Islet of Langerhans (tissue), 1 donor: ENCODE measurements at regions not wholly inside any gene's neighbourhood (a gene's known extent, or its start where the extent isn't known, plus 50 kb on each side); places are given as distances from the start of the nearest gene placed in this dataset.
A peak's percentile ranks its signal among the peaks of the same experiment; 100 is the strongest.

Experiments
- FAIRE-seq: peaks from one replicate; lab custom pipeline; 2011; peaks lifted over from hg19 to GRCh38; lab: Jason Lieb, UNC

DNA sequence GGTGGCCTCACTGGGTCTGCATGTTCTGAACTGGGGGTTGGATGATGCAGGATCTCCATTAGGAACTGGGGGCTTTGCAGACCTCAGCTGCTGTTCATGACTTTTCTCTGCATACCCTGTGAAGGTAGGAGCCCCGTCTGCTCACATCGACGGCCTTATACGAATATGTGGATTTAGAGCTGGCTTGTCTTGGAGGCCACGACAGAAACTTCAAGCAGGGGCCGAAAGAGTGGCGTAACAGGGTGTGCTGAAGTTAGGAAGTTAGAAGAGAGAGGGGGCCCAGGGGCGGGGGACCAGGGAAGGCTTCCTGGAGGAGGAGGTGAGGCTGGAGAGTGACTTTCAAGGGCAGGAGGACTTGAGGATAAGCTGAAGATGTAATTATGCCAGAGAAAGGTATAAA lies 144.9 kb downstream of the TSN start:
- FAIRE-seq, result no peak

DNA sequence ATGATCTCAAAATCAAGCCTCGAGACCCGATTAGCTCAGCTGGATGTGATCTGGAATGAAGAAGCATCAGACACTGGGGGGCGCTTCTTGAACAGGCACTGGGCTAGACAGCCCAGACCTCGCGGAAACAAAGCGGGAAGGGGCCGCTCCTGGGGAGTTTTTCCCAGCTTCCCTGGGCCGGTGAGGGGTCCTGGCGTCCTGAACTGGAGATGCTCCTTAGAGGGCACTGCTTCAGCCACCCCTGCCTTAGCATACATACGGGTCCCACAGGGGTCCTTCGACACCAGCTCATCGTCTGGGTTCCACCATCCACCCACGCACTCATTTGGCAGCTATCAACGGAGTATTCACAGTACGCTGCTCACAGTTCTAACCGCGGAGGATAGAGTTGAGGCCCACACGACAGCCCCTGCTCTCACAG lies 146.7 kb downstream of the TSN start:
- FAIRE-seq, result no peak

DNA sequence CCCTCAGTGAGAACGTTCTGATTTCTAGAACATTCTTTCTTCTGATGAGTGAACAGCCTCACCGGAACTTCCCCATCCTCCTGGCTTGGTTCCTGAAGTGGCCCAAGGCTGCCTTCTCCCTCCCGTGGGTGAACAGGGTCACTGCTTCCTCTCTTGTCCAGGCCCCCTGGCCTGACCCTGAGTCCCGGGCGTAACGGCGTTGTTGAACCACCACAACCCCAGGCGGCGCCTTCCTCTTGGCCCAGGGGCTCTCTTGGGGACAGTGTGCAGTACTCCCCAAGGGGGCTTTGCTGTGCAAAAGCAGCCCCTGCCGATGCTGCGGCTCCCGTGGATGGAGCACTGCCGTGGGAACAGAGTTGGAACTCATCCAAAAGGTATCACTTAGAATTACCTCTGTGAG lies 147.2 kb downstream of the TSN start:
- FAIRE-seq, result no peak

DNA sequence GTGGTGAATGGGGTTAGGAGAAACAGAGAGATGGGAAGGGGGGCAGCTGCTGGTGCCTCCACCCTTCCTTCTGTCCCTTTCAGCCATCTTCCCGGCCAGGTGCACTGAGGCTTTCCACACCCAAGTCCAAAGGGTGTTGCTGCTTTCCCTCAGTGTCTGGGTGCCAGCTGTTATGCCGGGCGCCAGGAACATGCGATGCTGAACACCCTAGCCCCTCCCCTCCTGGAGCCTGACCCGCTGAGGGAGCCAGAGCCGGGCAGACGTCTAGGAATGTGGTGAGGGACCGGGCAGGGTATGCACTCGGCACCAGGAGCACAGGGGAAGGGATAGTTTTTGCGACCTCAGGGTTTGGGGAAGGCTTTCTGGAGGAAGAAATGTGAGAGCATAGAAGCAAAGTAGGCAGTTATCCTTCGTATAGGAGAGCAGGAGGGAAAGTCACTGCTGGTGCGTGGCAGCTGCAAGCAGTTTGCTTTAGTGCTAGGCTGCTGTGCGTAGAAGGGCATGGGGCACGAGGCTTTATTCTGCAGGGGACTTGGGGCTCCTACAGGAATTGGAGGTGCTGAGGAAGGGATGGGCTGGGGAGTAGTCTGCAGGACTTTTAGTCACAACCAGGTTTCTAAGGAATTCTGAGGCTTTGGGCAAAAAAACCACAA lies 147.7 kb downstream of the TSN start:
- no peak for FAIRE-seq

DNA sequence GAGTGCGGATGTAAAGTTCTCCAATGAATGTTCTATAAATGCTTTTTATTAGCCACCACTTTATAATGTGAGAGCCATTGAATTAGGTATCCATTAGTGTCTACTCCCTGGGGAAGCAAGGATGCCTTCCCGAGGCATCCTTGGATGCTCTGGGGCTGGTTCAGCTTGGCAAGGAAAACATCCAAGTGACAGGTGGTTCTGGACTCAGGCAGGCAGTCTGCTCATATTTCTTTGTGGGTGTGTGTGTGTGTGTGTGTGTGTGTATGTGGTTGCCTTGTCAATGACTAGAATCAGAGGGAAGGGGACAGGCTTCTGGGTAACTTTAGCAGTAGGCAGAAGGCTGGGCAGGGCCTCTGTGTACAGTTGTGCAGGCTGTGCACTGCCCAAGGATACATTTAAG lies 149.2 kb downstream of the TSN start:
- no peak for FAIRE-seq

DNA sequence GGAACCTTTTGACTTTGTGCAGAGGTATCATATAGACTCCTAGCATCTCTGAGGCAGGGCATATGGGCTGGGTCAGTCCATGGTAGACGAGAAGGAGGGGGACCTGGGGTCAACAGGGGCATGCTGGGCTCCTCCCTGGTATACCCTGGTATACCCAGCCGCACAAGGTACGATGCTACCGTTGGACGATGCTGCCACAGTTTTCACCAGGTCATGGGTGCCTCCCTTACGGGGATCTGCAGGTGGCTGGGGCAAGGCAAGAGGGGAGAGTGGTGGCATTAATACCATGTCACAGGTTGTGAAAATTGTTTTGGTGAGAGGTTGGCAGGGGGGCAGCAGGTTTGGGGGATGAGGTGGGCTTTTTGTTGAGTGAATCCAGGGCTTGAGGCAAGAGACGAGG lies 149.8 kb downstream of the TSN start:
- no peak for FAIRE-seq

DNA sequence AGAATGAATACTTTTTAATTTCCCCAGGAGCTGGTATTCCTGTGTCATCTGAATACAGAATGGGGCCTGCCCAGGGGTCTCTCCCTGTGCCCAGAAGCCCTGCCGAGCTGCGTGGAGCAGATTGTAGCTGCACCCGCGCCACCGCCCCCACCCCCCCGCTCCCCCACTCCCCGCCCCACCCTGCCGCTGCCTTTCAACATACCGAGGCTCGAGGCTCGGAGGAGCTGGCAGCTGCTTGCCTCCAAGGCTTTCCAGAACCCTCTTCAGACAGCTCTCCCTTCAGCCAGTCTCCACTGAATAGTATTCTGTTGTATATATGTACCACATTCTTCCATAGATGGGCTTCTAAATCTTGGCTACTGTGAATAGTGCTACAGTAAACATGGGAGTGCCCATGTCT lies 150.7 kb downstream of the TSN start:
- no peak for FAIRE-seq

DNA sequence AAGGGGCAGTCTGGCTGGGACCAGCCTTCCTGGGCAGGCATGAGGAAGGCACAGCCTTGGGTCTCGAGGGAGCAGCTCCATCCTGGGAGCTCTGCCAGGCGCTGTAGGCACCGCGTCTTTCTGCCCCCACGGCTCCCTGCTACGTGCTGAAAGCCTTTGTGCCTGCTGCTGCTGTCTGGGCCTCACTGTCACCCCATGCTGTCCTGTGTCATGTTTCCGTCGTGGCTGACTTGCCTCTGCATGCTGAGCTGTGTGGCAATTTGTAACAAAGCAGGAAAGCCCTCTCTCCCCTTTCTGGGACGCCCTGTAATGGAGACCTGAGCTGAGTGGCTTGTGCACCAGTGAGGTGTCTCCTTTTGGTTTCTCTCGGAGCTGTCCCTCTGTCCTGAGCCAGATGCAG lies 152.5 kb downstream of the TSN start:
- no peak for FAIRE-seq

DNA sequence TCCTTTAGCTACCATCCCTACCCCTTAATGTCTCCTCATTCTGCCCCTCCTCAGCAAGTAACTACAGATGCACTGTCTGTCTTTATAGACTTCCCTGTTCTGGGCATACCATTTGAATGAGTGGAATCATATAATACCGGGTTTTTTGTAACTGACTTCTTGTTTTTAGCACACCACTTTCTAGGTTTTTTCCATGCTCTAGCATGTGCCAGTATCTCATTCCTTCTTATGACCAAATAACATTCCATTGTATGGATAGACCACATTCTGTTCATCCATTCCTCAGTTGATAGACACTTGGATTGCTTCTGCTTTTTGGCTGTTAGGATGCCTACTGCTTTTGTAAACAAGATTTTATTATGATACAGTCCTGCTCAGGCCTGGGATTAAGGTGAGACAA lies 154.7 kb downstream of the TSN start:
- no peak for FAIRE-seq

DNA sequence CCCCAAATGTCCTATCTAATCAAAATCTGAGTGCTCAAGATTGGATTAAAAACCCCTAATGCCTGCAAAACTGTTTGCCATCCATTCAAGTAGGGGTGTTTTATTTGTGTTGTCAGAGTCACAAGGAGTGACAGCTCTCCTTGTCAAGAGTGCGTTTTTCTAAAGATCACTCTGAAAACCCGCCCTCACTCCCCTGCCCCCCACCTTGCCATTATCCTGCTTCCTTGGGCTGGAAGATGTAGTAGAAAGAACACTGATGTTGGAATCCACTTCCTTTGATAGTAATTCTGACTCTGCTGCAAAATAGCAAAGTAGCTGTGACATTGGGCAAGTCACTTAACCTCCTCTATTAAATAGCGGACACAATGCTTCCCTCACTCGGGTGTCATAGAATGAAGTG lies 155.6 kb downstream of the TSN start:
- FAIRE-seq, result no peak

DNA sequence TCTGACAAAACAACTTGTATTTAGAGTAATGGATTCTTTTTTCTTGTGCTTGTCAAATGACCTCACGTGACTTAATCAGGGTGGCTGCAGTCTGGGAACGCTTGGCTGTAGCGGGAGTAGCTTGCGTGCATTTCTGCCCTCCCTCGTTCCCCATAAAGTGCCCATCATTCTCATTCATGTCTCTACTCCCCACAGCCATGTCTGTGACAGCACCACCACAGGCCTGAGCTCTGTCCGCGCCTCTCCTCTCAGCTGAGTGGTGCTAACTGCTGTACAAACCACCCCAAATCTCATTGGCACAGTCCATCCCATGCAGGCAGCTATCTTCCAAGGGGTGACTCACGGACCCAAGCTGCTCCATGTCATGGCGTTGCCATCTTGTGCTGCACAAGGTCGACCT lies 161.7 kb downstream of the TSN start:
- no peak for FAIRE-seq

DNA sequence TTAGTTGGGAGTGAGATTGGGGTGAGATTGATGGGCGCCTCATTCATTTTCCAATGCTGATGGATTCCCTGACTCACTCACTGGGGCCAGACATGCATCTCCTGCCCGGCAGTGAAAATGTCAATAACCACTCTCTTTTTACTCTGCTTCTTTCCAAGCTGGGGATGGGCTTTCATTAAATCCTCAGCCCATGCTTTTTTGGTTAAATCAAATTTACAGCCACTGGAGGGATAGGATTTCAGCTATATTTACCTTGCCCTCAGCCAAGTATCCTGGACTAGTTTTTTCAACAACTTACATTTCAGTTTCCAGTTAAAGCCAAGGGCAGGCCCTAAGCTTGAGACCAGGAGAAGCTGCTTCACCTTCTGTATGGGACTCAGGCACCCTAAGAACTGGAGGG lies 162.8 kb downstream of the TSN start:
- FAIRE-seq, result no peak

DNA sequence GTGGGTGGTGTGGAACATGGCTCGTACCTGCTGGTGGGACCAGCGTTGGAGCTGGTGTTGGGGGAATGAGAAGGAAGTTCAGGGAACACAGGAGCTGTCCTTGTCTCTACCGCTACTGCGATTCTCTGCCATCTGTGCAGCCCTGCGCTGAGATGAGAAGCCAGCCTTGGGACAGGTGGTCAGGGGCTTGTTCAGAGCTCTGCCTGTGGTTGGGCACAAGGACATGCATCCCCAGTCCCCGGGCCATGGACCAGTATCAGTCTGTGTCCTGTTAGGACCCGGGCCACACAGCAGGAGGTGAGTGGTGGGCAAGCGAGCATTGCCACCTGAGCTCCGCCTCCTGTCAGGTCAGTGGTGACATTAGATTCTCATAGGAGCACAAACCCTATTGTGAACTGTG lies 164.4 kb downstream of the TSN start:
- FAIRE-seq, result no peak

DNA sequence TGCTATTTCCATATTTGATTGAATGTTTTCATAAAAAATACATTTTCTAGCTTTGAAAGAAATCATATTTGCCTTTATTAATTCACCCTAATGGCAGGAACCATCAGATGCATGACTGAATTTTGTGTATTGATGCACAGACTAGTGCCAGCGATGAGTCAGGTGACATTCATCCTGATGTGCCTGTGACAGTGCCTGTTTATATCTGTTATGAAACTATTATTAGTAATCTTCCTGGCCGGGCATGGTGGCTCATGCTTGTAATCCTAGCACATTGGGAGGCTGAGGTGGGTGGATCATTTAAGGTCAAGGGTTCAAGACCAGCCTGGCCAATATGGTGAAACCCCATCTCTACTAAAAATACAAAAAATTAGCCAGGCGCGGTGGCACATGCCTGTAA lies 170.0 kb downstream of the TSN start:
- no peak for FAIRE-seq

DNA sequence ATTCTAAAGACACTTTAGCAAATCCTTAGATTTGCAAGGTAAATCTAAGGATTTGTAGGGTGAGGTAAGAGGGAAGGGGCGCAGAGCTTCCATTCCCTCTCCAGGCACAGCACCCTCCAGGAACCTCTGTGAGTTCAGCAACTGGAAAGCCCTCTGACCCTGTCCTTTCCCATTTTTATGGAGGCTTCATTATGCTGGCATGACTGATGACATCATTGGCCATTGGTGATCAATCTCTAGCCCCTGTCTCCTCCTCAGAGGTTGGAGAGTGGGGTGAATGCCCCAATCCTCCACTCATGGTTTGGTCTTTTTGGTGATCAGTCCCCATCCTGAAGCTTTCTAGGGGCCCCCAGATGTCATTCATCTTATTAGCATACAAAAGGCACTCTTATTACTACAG lies 187.8 kb downstream of the TSN start:
- FAIRE-seq, result no peak

DNA sequence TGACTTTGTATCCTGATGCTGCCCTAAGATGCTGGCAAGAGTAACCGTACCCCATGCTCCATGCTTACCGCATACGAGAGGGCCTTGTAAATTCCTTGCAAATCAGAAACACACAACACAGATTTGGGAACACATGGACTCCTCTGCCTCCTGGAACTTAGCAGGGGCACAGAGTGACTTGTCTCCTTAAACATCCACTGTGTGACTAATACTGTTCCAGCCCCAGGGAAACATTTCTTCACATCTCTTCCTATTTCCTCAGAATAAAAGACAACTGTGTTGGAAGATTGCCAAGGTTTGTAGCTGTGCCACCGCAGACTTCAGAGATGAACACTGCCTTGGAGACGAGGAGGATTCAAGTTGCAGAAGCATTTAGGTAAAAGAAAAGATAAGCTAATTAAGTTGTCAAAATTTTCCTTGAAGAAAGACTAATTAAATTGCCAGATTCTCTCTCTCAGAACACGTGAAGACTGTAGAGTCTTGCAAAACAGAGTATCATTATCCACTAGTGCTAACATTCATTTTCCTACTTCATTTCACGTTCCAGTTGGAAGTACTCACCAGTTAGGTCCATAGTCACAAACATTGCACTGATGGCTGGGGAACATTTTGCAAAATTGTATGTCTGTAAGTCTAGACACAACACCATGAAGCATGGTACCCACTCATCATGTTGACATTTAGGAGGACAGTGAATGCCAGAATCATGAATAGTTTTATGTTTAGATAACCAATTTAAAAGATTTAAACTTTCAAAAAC lies 188.8 kb downstream of the TSN start:
- FAIRE-seq, result no peak

DNA sequence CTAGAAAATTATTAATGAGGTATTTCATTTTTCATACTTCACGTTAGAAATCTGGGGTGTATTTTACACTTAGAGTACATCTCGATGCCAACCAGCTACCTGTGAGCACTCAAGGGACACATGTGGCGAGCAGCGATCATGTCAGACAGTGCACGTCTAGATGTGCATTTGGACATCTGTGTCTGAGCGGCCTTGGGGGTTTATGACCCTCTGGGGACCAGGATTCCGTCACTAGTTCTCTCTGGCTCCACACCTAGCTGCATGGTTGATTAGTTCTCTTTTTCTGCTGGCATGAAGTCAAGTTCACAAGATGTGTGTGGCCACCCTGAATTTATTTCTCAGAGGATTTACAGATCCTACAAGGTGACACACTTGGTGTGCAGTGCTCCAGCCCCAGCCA lies 192.2 kb downstream of the TSN start:
- no peak for FAIRE-seq

DNA sequence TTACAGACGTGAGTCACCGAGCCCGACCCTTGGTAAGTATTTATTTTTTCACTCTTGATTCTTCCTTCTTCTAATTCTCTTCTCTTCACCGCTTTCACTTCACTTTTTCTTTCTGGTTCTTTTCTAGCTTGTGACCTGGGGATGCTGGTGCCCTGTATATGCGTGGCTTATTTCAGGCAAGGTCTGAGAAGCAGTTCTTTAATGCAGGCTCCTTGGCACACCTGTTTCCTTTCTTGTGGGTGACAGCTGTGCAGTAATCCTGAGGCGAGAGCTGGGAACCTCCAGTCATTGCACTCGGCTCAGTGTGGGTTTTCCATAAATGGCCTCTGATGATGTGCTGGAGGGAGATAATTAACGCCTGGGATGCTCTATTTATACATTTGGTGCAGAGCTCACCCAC lies 193.8 kb downstream of the TSN start:
- no peak for FAIRE-seq

DNA sequence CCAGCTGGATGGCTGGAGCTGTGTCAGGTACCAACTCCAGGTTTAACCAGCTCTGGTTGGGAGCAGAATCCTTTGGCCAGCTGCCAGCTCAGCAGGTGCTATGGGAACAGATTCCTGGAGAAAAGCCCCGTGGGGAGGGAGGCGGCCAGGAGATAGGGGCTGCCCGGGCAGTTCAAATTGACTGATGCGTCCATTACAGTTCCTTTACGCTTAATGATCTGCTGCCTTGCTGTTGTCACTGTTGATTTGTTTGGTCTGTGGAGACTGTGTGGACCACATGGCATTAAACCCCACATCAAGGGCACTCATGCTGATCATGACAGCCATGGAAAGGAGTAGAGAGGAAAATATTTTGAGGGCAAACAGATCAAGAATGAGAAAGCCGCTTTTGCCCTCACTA lies 200.0 kb downstream of the TSN start:
- peak; percentile 100 for FAIRE-seq

DNA sequence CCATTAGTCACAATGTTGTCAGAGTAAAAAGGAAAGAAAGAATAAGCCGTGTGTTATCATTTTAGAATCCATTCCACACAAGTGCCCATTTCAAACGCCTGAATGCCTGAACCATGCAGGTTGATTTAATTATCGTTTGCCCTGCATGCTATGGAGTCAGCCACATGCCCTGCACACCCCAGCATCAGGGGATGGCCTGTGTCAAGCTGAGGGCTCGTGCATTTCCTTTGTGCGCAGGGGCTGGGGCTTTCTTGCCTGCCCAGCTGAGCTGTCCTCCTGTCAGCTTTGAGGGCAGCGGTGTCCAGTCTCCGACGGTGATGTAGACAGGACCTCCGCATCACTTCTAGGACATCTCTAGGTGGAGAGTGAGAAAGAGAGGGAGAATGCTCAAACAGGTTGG lies 200.4 kb downstream of the TSN start:
- FAIRE-seq, result no peak

DNA sequence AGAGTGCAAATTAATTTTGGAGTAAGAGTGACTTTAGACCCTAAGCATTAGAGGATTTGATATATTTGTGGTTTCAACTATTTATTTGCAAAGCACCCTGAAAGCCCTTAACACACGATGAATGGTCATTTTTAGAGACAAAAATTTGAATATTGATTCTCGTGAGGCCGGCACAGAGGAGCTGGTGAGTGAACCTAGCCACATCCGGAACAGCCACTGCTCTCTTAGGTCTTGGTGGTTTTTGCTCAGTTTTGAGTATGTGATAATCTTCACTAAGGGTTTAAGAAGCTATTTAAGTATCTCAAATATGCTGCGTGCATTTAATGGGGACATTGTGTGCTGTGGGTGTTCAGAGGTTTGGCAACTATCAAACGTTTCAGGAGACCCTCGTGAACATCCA lies 204.8 kb downstream of the TSN start:
- FAIRE-seq, result no peak

DNA sequence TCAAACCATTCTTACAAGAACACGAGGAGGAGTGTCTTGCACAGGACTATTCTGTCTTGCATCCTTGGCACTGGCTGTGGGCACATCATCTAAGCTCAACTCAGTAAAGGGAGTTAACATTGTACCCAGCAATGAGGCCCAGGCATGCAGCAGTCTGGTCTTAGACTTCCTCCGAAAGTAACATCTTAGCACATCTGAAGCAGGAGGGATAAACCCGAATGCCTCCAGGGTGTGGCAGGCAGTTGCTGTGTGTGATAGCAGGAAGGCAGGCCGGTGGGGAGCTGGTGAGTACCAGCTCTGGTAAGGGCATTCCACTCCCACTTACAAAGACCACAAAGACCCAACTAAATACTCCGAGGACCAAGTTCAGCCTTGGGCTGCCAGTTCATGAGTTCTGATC lies 206.3 kb downstream of the TSN start:
- FAIRE-seq, result no peak

DNA sequence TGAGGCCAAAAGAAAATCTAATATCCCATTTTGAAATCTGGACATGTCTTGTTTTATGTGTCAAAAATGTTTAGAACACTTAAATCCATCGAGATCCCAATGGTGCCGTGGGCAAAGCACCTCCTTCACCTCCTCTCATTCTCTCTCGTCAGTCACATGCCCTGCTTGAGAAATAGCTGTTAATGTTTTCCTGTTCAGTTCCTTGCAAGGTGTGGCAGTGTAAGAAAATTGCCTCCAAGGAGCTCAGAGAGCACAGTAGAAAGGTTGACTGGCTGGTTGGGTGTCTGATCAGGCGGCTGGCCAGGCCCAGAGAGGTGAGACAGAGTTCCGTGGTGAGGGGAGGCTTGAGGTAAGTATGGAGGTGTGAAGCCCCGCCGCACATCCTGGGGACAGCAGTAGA lies 210.2 kb downstream of the TSN start:
- FAIRE-seq, result no peak

DNA sequence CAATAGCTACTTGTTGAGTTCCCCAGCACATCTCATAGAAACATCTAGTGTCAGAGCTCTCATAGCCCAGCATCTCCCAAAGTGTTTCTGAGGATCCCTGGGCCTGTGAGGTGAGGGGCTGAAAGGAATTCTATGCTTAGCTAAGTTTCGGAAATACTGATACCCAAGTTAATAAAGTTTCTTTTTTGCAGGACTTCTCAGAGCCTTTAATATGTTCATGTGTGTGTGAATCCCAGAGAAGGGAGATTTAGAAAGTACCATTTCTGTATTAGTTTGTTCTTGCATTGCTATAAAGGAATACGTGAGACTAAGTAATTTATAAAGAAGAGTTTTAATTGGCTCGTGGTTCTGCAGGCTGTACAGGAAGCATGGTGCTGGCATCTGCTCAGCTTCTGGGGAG lies 211.2 kb downstream of the TSN start:
- no peak for FAIRE-seq
